ENCODE measurements at regions not wholly inside any gene's neighbourhood (a gene's known extent, or its start where the extent isn't known, plus 50 kb on each side); places are given as distances from the start of the nearest gene placed in this dataset.

GRCh38 chr4:181083757-181084361 is 1159.3 kb upstream of the TENM3 start:
- TF ChIP-seq, protein P1, sequence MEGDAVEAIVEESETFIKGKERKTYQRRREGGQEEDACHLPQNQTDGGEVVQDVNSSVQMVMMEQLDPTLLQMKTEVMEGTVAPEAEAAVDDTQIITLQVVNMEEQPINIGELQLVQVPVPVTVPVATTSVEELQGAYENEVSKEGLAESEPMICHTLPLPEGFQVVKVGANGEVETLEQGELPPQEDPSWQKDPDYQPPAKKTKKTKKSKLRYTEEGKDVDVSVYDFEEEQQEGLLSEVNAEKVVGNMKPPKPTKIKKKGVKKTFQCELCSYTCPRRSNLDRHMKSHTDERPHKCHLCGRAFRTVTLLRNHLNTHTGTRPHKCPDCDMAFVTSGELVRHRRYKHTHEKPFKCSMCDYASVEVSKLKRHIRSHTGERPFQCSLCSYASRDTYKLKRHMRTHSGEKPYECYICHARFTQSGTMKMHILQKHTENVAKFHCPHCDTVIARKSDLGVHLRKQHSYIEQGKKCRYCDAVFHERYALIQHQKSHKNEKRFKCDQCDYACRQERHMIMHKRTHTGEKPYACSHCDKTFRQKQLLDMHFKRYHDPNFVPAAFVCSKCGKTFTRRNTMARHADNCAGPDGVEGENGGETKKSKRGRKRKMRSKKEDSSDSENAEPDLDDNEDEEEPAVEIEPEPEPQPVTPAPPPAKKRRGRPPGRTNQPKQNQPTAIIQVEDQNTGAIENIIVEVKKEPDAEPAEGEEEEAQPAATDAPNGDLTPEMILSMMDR (IDR thresholded peaks at IDR 0.05; ENCODE audit: low read depth, low read length) = no peak
- no peak for DNase-seq (ENCODE audit: extremely low read depth, low read depth)

DNA sequence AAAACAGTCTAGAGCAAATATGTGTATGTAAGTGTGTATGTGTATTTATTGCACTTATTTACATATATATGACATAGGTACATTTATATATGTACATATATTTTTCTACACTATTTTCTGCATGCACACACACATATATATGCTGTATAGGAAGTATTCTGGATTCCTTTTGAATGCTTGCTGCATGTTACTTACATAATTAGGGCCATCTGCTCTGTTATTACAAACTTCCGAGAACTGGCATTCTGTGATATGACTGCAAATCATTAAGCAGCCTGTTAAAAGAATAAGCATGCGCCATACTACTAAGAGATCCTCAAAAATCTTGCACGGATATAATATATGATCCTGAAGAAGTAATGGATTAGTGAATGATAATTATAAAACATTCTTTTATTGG is 1157.6 kb upstream of the TENM3 start:
- TF ChIP-seq, protein P1 (IDR thresholded peaks at IDR 0.05; ENCODE audit: low read depth, low read length) = no peak
- no peak for DNase-seq (ENCODE audit: extremely low read depth, low read depth)

DNA sequence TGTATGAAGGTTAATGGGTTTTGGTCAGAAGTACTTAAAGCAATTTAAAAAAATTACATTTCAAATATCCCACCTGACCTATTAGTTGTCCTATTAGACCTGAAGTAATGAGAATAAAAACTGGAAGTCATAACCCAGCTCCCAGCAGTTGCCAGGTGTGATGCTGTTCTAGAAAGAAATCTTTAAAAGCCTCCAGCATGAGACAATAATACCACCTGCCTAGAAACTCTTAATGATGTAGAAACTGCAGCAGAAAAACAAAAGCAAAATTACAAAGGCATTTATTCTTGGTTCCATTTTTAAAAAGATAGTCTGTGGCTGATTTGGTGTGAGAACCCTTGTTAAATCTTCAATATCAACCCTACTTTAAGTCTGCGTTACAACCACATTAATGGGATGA is 1137.7 kb upstream of the TENM3 start:
- TF ChIP-seq, protein P1 (IDR thresholded peaks at IDR 0.05; ENCODE audit: low read depth, low read length) = no peak

GRCh38 chr4:181106398-181106797 is 1136.8 kb upstream of the TENM3 start:
- DNase-seq (ENCODE audit: extremely low read depth, low read depth) = no peak
- TF ChIP-seq, protein P1 (IDR thresholded peaks at IDR 0.05; ENCODE audit: low read depth, low read length) = no peak

More for the DNA sequence above, 1137.7 kb upstream of the TENM3 start:
- no peak for DNase-seq (ENCODE audit: extremely low read depth, low read depth)

- no peak for DNase-seq (ENCODE audit: extremely low read depth, low read depth)
- TF ChIP-seq, protein P1 (IDR thresholded peaks at IDR 0.05; ENCODE audit: low read depth, low read length) = no peak
These were observed 1135.0 kb upstream of the TENM3 start for GRCh38 chr4:181108237-181108636.

DNA sequence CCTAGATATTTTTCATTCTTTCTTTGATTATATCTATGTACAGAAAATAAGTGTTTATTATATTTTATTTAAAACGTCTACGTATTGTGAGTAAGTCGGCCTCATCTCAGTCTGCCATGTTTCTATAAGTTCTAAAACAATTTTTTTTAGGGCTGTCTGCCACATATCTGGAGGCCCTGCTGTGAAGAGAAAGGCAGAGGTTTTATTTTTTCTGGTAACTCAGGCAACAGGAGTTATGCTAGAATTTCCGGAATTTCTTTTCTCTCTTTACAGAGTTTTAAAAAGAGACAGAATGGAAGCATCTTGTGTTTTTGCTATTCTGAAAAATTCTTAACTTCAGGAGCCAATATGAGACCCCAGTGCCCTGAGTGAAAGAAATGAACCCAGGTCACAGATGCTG is 1124.0 kb upstream of the TENM3 start:
- DNase-seq (ENCODE audit: extremely low read depth, low read depth) = no peak

GRCh38 chr4:181121733-181122132 is 1121.5 kb upstream of the TENM3 start:
- DNase-seq (ENCODE audit: extremely low read depth, low read depth) = no peak
- TF ChIP-seq, protein P1 (IDR thresholded peaks at IDR 0.05; ENCODE audit: low read depth, low read length) = no peak

More for the DNA sequence above, 1124.0 kb upstream of the TENM3 start:
- TF ChIP-seq, protein P1 (IDR thresholded peaks at IDR 0.05; ENCODE audit: low read depth, low read length) = no peak
